ENCODE measurements at regions not wholly inside any gene's neighbourhood (a gene's known extent, or its start where the extent isn't known, plus 50 kb on each side); places are given as distances from the start of the nearest gene placed in this dataset.

GRCh38 chr1:194289569-194290266 is 1103.3 kb upstream of the B3GALT2 start:
- no peak overlapping the region for H3K4me3 Mint-ChIP-seq
- peaks cover 4% of the 10 kb centered on the region for H3K4me1 Mint-ChIP-seq
- H3K4me1 ChIP-seq (ENCODE audit: control insufficient read depth, insufficient read depth, low read length): no peaks in the 10 kb centered on the region
- TF ChIP-seq CTCF (conservative IDR thresholded peaks at IDR 0.05): no peak
- H3K36me3 Mint-ChIP-seq (ENCODE audit: low read depth): no peaks in the 10 kb centered on the region
- H3K9me3 ChIP-seq (ENCODE audit: control insufficient read depth, low read length): no peaks in the 10 kb centered on the region
- no peak for DNase-seq
- H3K9ac ChIP-seq (ENCODE audit: extremely low read depth, low read length, poor library complexity, severe bottlenecking): no peak overlapping the region
- no peaks in the 10 kb centered on the region for H3K36me3 ChIP-seq (ENCODE audit: control insufficient read depth, insufficient read depth, low read length)
- 88 to 100% methylated on average over 1 to 6 of the region's 6 CpGs for WGBS, 2 experiments (ENCODE audit: insufficient coverage in 1 of 2, insufficient read length in 1 of 2)
- no peaks in the 10 kb centered on the region for H3K27me3 ChIP-seq (ENCODE audit: control insufficient read depth, insufficient read depth, low read length, poor library complexity, severe bottlenecking)
- H3K27ac Mint-ChIP-seq: no peak overlapping the region
- H3K27ac ChIP-seq (ENCODE audit: low read depth, low read length): no peak overlapping the region
- no peaks in the 10 kb centered on the region for H3K27me3 Mint-ChIP-seq (ENCODE audit: insufficient read depth)
- H3K9me3 Mint-ChIP-seq: no peaks in the 10 kb centered on the region
- H3K4me3 ChIP-seq (ENCODE audit: low read length): no peak overlapping the region

DNA sequence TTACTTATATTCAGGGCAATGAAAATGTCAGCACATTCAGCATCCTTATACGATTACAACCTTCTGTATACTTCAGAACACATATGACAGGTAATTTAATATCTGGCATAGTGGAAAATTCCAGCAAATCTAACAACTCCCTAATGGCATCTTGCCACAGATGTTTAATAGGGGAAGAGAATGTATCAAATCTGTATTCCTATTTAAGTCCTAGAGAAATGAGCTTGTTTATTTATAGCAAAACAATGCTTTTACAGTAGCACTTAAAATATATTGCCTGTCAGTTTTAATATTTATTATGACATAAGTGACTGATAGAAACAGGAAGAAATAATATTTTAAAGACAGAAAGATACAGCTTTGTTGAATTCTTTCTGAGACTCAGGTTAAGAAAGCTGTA is 1101.8 kb upstream of the B3GALT2 start:
- Histone ChIP-seq H3K36me3 (ENCODE audit: control insufficient read depth, insufficient read depth, low read length) (no peaks in the 10 kb centered on the region), H3K4me1 (ENCODE audit: control insufficient read depth, insufficient read depth, low read length) (no peaks in the 10 kb centered on the region), H3K27ac (ENCODE audit: low read depth, low read length) (no peak overlapping the region), H3K9ac (ENCODE audit: extremely low read depth, low read length, poor library complexity, severe bottlenecking) (no peak overlapping the region), H3K4me3 (ENCODE audit: low read length) (no peak overlapping the region), H3K27me3 (ENCODE audit: control insufficient read depth, insufficient read depth, low read length, poor library complexity, severe bottlenecking) (no peaks in the 10 kb centered on the region), H3K9me3 (ENCODE audit: control insufficient read depth, low read length) (no peaks in the 10 kb centered on the region)
- H3K4me1 Mint-ChIP-seq: peaks cover 4% of the 10 kb centered on the region
- no peaks in the 10 kb centered on the region for H3K9me3 Mint-ChIP-seq
- H3K27me3 Mint-ChIP-seq (ENCODE audit: insufficient read depth): no peaks in the 10 kb centered on the region
- no peak overlapping the region for H3K4me3 Mint-ChIP-seq
- H3K36me3 Mint-ChIP-seq (ENCODE audit: low read depth): no peaks in the 10 kb centered on the region
- no peak for TF ChIP-seq CTCF (conservative IDR thresholded peaks at IDR 0.05)
- DNase-seq: no peak
- WGBS, 2 experiments (ENCODE audit: insufficient coverage in 1 of 2, insufficient read length in 1 of 2): 100% methylated on average over 1 of the region's 1 CpG
- no peak overlapping the region for H3K27ac Mint-ChIP-seq

DNA sequence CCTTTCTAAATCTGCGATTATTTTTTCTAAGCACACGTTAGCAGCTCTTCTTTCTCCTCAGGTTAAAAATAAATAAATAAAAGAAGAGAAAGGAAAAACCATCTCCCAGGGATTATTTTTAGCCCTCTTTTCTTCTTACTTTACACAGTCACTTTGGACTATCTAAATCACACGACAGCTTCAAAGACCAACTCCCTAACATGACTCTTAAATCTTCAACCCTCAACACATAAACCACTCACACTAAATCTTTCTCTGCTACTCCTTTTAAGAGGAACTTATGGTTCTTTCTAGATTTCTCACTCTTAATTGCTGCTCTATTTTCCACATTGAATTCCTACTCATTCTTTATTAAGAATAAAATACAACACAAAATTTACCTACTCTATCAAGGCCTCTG is 1095.0 kb upstream of the B3GALT2 start:
- Mint-ChIP-seq H3K36me3 (ENCODE audit: low read depth) (no peaks in the 10 kb centered on the region), H3K4me1 (peaks cover 4% of the 10 kb centered on the region), H3K9me3 (no peaks in the 10 kb centered on the region), H3K4me3 (no peak overlapping the region), H3K27ac (no peak overlapping the region), H3K27me3 (ENCODE audit: insufficient read depth) (no peaks in the 10 kb centered on the region)
- H3K27ac ChIP-seq (ENCODE audit: low read depth, low read length): no peak overlapping the region
- H3K9ac ChIP-seq (ENCODE audit: extremely low read depth, low read length, poor library complexity, severe bottlenecking): no peak overlapping the region
- H3K36me3 ChIP-seq (ENCODE audit: control insufficient read depth, insufficient read depth, low read length): no peaks in the 10 kb centered on the region
- 88% methylated on average over 1 to 2 of the region's 3 CpGs for WGBS, 2 experiments (ENCODE audit: insufficient coverage in 1 of 2, insufficient read length in 1 of 2)
- H3K4me1 ChIP-seq (ENCODE audit: control insufficient read depth, insufficient read depth, low read length): no peaks in the 10 kb centered on the region
- H3K9me3 ChIP-seq (ENCODE audit: control insufficient read depth, low read length): no peaks in the 10 kb centered on the region
- no peaks in the 10 kb centered on the region for H3K27me3 ChIP-seq (ENCODE audit: control insufficient read depth, insufficient read depth, low read length, poor library complexity, severe bottlenecking)
- no peak overlapping the region for H3K4me3 ChIP-seq (ENCODE audit: low read length)
- no peak for DNase-seq
- no peak for TF ChIP-seq CTCF (conservative IDR thresholded peaks at IDR 0.05)
